ENCODE measurements at regions not wholly inside any gene's neighbourhood (a gene's known extent, or its start where the extent isn't known, plus 50 kb on each side); places are given as distances from the start of the nearest gene placed in this dataset.

DNA sequence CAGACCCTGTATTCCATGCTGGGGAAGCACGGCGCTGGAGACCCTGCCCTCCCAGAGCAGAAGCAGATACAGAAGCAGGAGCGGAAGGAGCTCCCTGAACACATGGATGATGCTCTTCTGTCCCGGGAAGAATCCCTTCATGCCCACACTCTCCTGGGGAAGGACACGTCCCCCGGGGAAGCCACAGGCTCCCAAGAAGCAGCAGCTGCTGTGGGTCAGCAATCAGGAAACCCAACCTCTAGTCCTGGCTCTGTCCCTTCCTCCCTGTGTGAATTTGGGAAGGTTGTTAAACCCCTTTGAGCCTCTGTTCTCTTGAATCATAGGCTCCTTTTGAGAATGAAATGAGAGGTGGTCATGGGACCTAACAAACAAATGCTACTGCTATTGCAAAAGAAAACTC, 176.2 kb upstream of the TPM1 start:
- TF ChIP-seq, protein P1, sequence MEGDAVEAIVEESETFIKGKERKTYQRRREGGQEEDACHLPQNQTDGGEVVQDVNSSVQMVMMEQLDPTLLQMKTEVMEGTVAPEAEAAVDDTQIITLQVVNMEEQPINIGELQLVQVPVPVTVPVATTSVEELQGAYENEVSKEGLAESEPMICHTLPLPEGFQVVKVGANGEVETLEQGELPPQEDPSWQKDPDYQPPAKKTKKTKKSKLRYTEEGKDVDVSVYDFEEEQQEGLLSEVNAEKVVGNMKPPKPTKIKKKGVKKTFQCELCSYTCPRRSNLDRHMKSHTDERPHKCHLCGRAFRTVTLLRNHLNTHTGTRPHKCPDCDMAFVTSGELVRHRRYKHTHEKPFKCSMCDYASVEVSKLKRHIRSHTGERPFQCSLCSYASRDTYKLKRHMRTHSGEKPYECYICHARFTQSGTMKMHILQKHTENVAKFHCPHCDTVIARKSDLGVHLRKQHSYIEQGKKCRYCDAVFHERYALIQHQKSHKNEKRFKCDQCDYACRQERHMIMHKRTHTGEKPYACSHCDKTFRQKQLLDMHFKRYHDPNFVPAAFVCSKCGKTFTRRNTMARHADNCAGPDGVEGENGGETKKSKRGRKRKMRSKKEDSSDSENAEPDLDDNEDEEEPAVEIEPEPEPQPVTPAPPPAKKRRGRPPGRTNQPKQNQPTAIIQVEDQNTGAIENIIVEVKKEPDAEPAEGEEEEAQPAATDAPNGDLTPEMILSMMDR (IDR thresholded peaks at IDR 0.05) = no peak
- TF ChIP-seq ZFX (IDR thresholded peaks at IDR 0.05; ENCODE audit: borderline replicate concordance) = no peak

Measured in 22Rv1 (cell line).